Fibroblast of mammary gland (primary cell): ENCODE measurements at regions not wholly inside any gene's neighbourhood (a gene's known extent, or its start where the extent isn't known, plus 50 kb on each side); places are given as distances from the start of the nearest gene placed in this dataset.

Experiments
- DNase-seq: peaks from one replicate; pipeline ENCODE4 v3.0.0-alpha.2; 2010; ENCODE audit warnings: low read depth
- H3K4me3 ChIP-seq: 2 replicates; pipeline ENCODE4 v1.5.1; 2011; ENCODE audit warnings: low read depth, mild to moderate bottlenecking, low read length, moderate library complexity; ENCODE audit not compliant: control insufficient read depth
- CTCF ChIP-seq: conservative IDR thresholded peaks from 2 replicates; pipeline ENCODE4 v1.5.1; 2011; ENCODE audit warnings: low read depth, low read length, inconsistent platforms; ENCODE audit not compliant: control insufficient read depth, insufficient read depth

DNA sequence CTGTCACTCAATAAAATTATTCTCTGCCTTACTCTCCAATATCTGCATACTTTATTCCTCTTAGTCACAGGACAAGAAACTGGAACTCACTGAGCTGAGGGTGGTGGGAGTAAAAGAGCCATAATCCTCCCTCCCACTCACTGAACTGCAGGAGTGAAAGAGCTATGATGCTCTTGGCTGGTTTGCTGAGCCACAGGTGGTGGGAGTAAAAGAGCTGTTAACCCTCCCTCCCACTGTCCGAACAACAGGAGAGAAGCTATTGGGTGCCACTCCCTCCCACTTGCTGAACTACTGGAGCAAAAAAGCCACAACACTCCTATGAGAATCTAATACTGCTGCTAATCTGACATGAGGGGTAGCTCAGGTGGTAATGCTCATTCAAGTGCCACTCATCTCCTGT is 391.0 kb downstream of the NSUN3 start:
- no peak overlapping the region for H3K4me3 ChIP-seq
- TF ChIP-seq CTCF, result no peak
- no peak for DNase-seq

DNA sequence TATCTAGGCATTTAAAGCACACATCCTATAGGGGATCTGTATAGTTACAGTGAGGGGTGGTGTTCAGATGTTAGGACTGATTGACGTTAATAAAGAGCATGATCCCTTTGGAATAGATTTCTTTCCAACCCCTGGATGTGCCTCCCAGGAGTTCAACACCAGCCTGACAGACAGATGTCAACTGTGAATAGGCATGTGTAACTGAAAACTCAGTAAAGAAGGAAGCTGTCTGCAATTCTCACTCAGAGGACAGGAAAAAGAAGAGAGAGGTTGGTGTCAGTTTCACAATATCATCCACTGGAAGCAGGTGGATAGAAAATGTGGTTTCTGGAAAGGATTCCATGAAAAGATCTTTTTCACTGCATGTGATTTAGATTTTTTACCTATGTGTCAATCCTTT is 396.3 kb downstream of the NSUN3 start:
- no peak for DNase-seq
- H3K4me3 ChIP-seq, result no peak overlapping the region
- no peak for TF ChIP-seq CTCF

- TF ChIP-seq CTCF, result no peak
- DNase-seq, result no peak
- H3K4me3 ChIP-seq, result no peak overlapping the region
Measured at GRCh38 chr3:94460931-94461330, 398.1 kb downstream of the NSUN3 start.

GRCh38 chr3:94462931-94463330 is 400.1 kb downstream of the NSUN3 start:
- no peak overlapping the region for H3K4me3 ChIP-seq
- no peak for TF ChIP-seq CTCF
- no peak for DNase-seq

DNA sequence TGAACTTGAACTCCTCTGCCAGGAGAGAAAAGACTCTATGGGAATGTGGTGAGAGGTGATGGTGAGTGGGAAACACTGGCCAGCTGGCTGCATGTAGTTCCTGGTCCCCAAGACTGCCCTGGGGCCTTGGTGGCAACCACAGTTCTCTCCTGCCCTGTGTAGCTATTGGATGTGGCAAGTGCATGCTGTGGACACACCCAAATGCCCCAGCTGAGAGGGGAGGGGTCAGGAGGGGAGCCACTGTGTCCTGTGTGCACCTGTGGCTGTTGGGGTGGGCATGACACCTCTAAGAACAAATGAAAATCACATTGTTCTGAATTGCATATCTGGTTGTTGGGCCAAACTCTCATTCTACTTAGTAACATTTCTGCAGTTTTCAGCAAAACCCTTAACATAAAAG is 409.6 kb downstream of the NSUN3 start:
- TF ChIP-seq CTCF, result no peak
- DNase-seq, result no peak
- no peak overlapping the region for H3K4me3 ChIP-seq

DNA sequence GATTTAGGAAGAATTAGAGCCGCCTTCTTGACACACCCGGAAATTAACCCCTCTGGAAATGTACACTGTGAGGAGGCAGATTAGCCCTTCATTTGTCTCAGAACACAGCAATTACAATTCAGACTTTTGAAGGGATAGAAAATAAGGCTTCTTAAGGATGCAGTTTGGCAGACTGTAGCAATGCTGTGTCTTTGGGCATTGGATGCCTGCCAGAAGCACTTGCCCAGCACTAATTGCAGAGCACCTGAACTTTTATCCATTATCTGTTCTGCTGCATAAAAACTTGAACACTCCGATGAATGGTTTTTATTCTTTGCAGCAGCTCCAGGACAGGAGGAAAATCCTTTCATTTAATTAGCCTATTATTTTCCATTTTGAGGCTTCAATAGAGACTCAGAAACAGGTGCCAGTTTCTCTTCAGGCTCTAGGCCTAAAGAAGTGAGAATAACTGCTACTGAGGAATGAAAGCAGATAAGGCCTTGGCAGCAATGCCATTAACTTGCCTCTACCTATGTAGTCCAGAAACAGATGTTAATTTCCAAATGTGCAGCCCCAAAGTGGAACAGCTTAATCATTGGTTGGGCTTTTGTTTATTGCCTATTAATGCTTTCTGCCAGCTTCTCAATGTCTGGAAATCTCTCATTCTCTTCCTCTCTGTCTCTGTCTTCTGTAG is 418.5 kb downstream of the NSUN3 start:
- no peak overlapping the region for H3K4me3 ChIP-seq

More for the DNA sequence above, 418.5 kb downstream of the NSUN3 start:
- no peak for TF ChIP-seq CTCF
- no peak for DNase-seq
